Activated T-helper 17 cell treated with anti-CD3 and anti-CD28 coated beads, Interleukin-2, amount 50 U/mL, for 72 hours (primary cell): ENCODE measurements at regions not wholly inside any gene's neighbourhood (a gene's known extent, or its start where the extent isn't known, plus 50 kb on each side); places are given as distances from the start of the nearest gene placed in this dataset.

ENCODE experiments used
- ATAC-seq: fragments of 150-1000 bp; cut with Tn5 transposase; replicated peaks from 2 replicates; pipeline ENCODE4 v1.10.0; 2021; ENCODE audit warnings: mild to moderate bottlenecking, moderate library complexity
- H3K27ac Mint-ChIP-seq: one replicate; pipeline ENCODE4 v1.8.0; 2022; ENCODE audit warnings: mixed read lengths
- H3K27me3 Mint-ChIP-seq: one replicate; pipeline ENCODE4 v1.8.0; 2022; ENCODE audit warnings: mixed read lengths
- H3K36me3 Mint-ChIP-seq: one replicate; pipeline ENCODE4 v1.8.0; 2022; ENCODE audit warnings: low read depth, mild to moderate bottlenecking, mixed read lengths
- H3K4me1 Mint-ChIP-seq: one replicate; pipeline ENCODE4 v1.8.0; 2022; ENCODE audit warnings: mixed read lengths
- H3K4me3 Mint-ChIP-seq: one replicate; pipeline ENCODE4 v1.8.0; 2022; ENCODE audit warnings: mild to moderate bottlenecking, mixed read lengths
- H3K9me3 Mint-ChIP-seq: one replicate; pipeline ENCODE4 v1.8.0; 2022; ENCODE audit warnings: mixed read lengths

- Mint-ChIP-seq H3K4me1 (no peaks in the 10 kb centered on the region), H3K36me3 (no peaks in the 10 kb centered on the region), H3K27ac (no peak overlapping the region), H3K9me3 (peaks cover 8% of the 10 kb centered on the region), H3K27me3 (no peaks in the 10 kb centered on the region), H3K4me3 (no peak overlapping the region)
- ATAC-seq, result no peak
These were observed 287.2 kb downstream of the IKZF2 start for GRCh38 chr2:212864186-212864585.

- H3K4me3 Mint-ChIP-seq, result no peak overlapping the region
- peaks cover 12% of the 10 kb centered on the region for H3K9me3 Mint-ChIP-seq
- ATAC-seq, result peak; percentile 54
- H3K4me1 Mint-ChIP-seq, result no peaks in the 10 kb centered on the region
- H3K36me3 Mint-ChIP-seq, result no peaks in the 10 kb centered on the region
- no peak overlapping the region for H3K27ac Mint-ChIP-seq
- H3K27me3 Mint-ChIP-seq, result no peaks in the 10 kb centered on the region
These were observed 288.2 kb downstream of the IKZF2 start for GRCh38 chr2:212863185-212863588.

- H3K4me3 Mint-ChIP-seq, result no peak overlapping the region
- H3K36me3 Mint-ChIP-seq, result no peaks in the 10 kb centered on the region
- no peaks in the 10 kb centered on the region for H3K27me3 Mint-ChIP-seq
- no peak for ATAC-seq
- H3K4me1 Mint-ChIP-seq, result no peaks in the 10 kb centered on the region
- H3K27ac Mint-ChIP-seq, result no peak overlapping the region
- H3K9me3 Mint-ChIP-seq, result peaks cover 8% of the 10 kb centered on the region
These were observed 292.9 kb downstream of the IKZF2 start for GRCh38 chr2:212858496-212858895.

DNA sequence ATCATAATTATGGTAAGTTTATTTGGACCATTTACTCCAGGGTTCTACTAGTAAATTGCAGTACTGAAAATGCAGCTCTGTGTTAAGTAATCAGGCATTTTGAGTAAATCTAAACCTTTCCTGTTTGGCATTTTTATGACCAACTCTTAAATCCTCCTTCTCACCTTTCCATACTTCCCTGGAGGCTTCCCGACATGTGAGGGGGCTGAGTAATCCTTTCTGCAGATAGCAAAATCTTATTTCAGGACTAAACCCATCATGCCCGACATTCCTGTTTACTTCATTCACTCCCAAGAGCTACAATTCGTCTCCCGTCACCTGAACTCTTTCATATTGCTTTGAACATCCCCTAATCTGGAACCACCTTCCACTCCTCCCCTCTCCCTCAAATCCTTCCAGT lies 296.6 kb downstream of the IKZF2 start:
- no peaks in the 10 kb centered on the region for H3K27me3 Mint-ChIP-seq
- no peak for ATAC-seq
- H3K4me1 Mint-ChIP-seq, result no peaks in the 10 kb centered on the region
- peaks cover 5% of the 10 kb centered on the region for H3K9me3 Mint-ChIP-seq
- H3K27ac Mint-ChIP-seq, result no peak overlapping the region
- H3K4me3 Mint-ChIP-seq, result no peak overlapping the region
- no peaks in the 10 kb centered on the region for H3K36me3 Mint-ChIP-seq

- Mint-ChIP-seq H3K9me3 (peaks cover 5% of the 10 kb centered on the region), H3K4me1 (no peaks in the 10 kb centered on the region), H3K36me3 (no peaks in the 10 kb centered on the region), H3K27ac (no peak overlapping the region), H3K27me3 (no peaks in the 10 kb centered on the region), H3K4me3 (no peak overlapping the region)
- no peak for ATAC-seq
These were observed 297.3 kb downstream of the IKZF2 start for GRCh38 chr2:212854116-212854515.

GRCh38 chr2:212845941-212846340 lies 305.5 kb downstream of the IKZF2 start:
- peaks cover 9% of the 10 kb centered on the region for H3K27me3 Mint-ChIP-seq
- ATAC-seq, result no peak
- H3K27ac Mint-ChIP-seq, result no peak overlapping the region
- H3K9me3 Mint-ChIP-seq, result peaks cover 3% of the 10 kb centered on the region
- H3K36me3 Mint-ChIP-seq, result no peaks in the 10 kb centered on the region
- no peak overlapping the region for H3K4me3 Mint-ChIP-seq
- no peaks in the 10 kb centered on the region for H3K4me1 Mint-ChIP-seq

DNA sequence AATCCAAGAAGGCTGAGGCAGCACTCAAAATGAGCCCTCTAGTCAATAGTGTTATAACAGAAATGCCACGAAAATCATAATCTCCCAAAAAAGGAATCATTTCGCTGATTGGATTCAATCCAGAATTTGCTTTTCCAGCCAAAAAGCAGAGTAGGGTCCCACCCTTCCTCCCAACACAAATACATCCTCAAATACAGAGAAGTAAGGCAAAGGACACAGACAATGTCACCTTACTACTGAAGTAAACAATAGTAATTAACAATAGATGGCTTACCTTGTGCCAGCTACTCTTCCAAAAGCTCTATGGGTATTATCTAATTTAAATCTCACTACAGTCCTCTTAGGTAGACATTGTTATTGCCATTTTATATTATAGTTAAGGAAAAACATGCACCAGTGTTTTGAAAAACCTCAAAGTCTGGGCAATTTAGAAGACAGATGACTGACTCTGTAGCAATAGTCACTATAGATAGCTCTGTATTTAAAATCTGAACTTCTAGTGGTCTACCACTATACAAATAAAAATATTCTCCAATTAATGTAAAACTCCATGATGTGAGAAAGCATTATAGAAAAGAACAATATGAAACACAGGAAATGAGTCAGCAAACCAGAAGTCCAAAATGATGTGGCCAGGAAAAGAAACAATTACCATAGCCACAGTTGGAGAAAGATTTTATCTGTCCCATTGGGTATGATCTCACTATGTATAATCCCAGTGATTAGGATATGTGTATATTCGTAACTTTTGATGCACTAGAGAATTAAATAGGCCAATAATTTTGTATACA lies 305.0 kb upstream of the ERBB4 start:
- Mint-ChIP-seq H3K27ac (no peak overlapping the region), H3K4me3 (no peak overlapping the region), H3K36me3 (no peaks in the 10 kb centered on the region), H3K4me1 (no peaks in the 10 kb centered on the region), H3K9me3 (peaks cover 3% of the 10 kb centered on the region), H3K27me3 (peaks cover 9% of the 10 kb centered on the region)
- ATAC-seq, result peak; percentile 67

DNA sequence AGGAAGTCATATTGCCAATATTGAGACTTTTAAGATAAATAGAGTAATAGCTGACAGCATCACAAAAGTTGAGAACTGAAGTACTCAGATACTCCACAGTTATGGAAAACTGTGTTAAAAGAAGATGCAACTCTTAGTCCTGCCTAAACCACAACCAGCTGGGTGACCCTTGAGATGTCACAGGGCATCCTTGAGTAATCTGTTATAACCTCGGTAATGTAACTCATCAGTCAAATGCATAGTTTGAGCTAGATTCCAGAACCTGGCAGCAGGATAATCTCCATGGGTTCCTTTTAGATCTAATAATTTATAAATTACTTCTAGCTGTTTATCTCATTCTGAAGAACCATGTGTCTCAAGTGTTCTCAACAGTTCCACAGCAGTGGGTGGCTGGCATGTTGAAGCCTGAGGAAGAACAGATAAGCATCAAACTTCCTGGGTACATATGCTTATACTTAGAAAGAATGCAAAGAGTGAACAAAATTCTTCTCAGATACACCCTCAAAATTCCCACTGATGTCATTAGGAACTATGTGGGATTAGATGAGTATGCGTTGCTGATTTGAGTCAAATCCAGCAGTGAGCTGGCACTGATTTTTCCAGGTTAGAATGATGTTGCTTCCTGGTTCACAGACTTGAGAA lies 304.1 kb upstream of the ERBB4 start:
- no peak overlapping the region for H3K27ac Mint-ChIP-seq
- H3K36me3 Mint-ChIP-seq, result no peaks in the 10 kb centered on the region
- H3K9me3 Mint-ChIP-seq, result peaks cover 3% of the 10 kb centered on the region
- ATAC-seq, result no peak
- H3K4me3 Mint-ChIP-seq, result no peak overlapping the region
- H3K4me1 Mint-ChIP-seq, result no peaks in the 10 kb centered on the region
- peaks cover 9% of the 10 kb centered on the region for H3K27me3 Mint-ChIP-seq

- H3K9me3 Mint-ChIP-seq, result peaks cover 3% of the 10 kb centered on the region
- H3K4me1 Mint-ChIP-seq, result no peaks in the 10 kb centered on the region
- H3K27ac Mint-ChIP-seq, result no peak overlapping the region
- H3K36me3 Mint-ChIP-seq, result no peaks in the 10 kb centered on the region
- ATAC-seq, result no peak
- no peak overlapping the region for H3K4me3 Mint-ChIP-seq
- peaks cover 9% of the 10 kb centered on the region for H3K27me3 Mint-ChIP-seq
These were observed 302.9 kb upstream of the ERBB4 start for GRCh38 chr2:212841460-212841859.

GRCh38 chr2:212832211-212833195 lies 293.9 kb upstream of the ERBB4 start:
- no peak for ATAC-seq
- H3K4me3 Mint-ChIP-seq, result no peak overlapping the region
- no peak overlapping the region for H3K27ac Mint-ChIP-seq
- H3K27me3 Mint-ChIP-seq, result no peaks in the 10 kb centered on the region
- peaks cover 3% of the 10 kb centered on the region for H3K9me3 Mint-ChIP-seq
- H3K36me3 Mint-ChIP-seq, result no peaks in the 10 kb centered on the region
- no peaks in the 10 kb centered on the region for H3K4me1 Mint-ChIP-seq

- no peaks in the 10 kb centered on the region for H3K4me1 Mint-ChIP-seq
- H3K27me3 Mint-ChIP-seq, result no peaks in the 10 kb centered on the region
- H3K27ac Mint-ChIP-seq, result no peak overlapping the region
- no peak overlapping the region for H3K4me3 Mint-ChIP-seq
- no peak for ATAC-seq
- H3K9me3 Mint-ChIP-seq, result peaks cover 3% of the 10 kb centered on the region
- H3K36me3 Mint-ChIP-seq, result no peaks in the 10 kb centered on the region
These were observed 293.1 kb upstream of the ERBB4 start for GRCh38 chr2:212831671-212832199.

DNA sequence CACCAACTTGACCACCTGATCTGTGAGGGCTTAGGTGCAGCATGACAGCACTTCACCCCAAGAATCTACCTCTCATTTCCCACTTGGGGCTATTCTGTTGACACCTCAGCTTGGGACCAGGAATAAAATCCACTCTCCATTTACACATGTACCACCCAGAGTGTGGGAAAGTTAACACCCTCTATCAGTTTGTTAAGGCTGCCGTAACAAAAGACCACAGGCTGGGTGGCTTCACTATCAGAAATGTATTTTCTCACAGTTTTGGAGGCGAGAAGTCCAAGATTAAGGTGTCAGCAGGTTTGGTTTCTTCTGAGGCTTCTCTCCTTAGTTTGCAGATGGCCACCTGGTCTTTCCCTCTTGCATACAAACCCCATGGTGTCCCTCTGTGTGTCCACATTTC lies 277.7 kb upstream of the ERBB4 start:
- no peaks in the 10 kb centered on the region for H3K9me3 Mint-ChIP-seq
- H3K4me3 Mint-ChIP-seq, result no peak overlapping the region
- H3K27ac Mint-ChIP-seq, result no peak overlapping the region
- no peaks in the 10 kb centered on the region for H3K36me3 Mint-ChIP-seq
- H3K27me3 Mint-ChIP-seq, result peaks cover 4% of the 10 kb centered on the region
- ATAC-seq, result no peak
- peaks cover 5% of the 10 kb centered on the region for H3K4me1 Mint-ChIP-seq

DNA sequence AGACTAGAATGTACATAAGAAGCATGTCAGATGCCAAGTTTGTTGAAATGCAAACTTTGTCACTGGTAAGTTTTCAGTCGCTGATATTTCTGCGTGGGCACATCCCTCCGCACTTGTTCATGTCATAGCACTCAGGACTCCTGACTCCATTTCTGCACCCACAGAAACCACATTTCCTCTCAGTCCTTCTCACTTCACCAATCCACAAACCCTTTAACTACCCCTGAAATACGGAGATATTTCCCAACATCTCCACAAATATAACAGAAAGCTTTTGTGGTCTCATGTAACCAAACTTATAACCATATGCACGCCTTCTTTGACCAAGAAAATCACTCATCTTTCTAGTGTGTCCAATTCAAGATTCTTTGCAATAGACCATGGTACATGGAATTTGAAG lies 276.9 kb upstream of the ERBB4 start:
- H3K4me3 Mint-ChIP-seq, result no peak overlapping the region
- H3K36me3 Mint-ChIP-seq, result no peaks in the 10 kb centered on the region
- peak; percentile 44 for ATAC-seq
- H3K4me1 Mint-ChIP-seq, result peaks cover 5% of the 10 kb centered on the region
- H3K27me3 Mint-ChIP-seq, result peaks cover 4% of the 10 kb centered on the region
- H3K9me3 Mint-ChIP-seq, result no peaks in the 10 kb centered on the region
- H3K27ac Mint-ChIP-seq, result no peak overlapping the region

DNA sequence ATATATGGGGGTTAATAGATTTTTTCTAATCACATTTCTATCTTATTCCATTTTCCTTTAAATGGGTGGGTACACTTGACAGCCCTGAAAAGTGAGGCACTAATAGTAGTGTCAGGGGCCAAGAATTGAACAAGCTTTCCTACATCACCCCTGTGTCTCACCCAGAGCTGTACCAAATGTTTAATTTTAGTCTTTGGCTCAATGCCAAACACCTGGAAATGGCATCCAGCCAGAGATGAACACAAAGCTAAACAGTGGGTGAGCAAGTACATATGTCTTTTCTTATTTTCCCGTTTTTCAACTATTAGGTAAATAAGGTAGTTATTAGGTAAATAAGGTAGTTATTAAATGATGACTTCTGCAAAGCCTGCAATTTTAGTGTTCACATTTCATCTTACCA lies 276.3 kb upstream of the ERBB4 start:
- H3K4me1 Mint-ChIP-seq, result peaks cover 5% of the 10 kb centered on the region
- H3K36me3 Mint-ChIP-seq, result no peaks in the 10 kb centered on the region
- peaks cover 4% of the 10 kb centered on the region for H3K27me3 Mint-ChIP-seq
- no peak for ATAC-seq
- H3K9me3 Mint-ChIP-seq, result no peaks in the 10 kb centered on the region
- H3K4me3 Mint-ChIP-seq, result no peak overlapping the region
- no peak overlapping the region for H3K27ac Mint-ChIP-seq
